ENCODE measurements at regions not wholly inside any gene's neighbourhood (a gene's known extent, or its start where the extent isn't known, plus 50 kb on each side); places are given as distances from the start of the nearest gene placed in this dataset.
"Not testable (repeated sequence)": the region's sequence is repeated elsewhere in the genome, so short reads cannot be mapped to it uniquely, and the experiment has no call there.

DNA sequence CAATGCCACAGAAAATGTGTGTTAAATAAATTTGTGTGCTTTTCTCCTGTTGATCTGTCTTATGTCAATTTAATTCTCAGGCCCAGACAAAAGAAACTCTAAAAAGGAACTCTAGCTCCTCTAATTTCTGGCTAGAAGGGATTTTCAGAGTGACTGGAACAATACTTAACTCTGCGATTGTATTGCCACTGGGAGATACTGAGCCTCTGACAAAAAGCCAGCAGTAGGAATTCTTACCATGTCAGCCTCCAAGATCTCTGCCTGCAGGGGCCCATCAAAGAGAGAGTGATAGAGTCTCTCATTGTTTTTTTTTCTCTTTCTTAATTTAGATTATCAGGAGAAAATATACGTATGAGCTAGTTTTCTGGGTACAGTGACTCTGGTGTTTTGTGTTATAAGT lies 1165.7 kb downstream of the BRINP3 start:
- no peak for DNase-seq (ENCODE audit: low read depth)

DNA sequence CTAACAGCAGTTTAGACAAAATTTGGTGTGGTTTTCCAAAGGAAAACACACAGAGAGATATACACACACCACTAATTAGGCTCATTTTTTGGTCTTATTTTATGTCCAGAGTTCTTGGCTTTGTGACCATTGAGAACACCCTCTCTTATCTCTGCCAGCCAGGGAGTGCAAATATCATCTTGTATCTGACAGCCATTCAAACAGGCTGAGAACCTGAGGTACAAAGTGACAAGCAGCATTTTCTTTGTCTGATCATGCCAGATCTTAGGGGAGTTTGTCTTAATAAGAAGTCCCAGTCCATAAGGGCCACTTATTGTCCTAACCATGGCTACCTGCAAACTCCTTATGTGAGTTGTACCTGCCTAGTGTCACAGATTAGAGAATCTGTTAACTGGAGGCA lies 1165.2 kb downstream of the BRINP3 start:
- no peak for DNase-seq (ENCODE audit: low read depth)

DNA sequence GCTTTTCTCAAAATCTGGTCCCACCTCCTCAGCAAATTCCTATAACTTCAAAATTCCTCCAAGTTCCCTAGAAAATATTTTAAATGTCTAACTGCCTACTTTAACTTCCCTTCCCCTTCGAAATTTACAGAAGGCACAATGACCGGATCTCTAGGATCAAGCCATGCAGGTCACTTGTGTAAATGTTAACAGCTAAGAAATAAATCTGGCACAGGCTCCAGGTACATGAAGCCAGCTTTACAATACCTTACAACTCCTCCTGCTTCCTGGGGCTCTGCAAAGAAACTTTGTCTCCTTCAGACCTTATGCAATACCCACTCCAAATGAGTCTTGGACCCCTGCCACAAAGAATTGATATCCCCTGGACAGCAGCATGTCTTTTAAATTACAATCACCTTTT lies 1164.2 kb downstream of the BRINP3 start:
- no peak for DNase-seq (ENCODE audit: low read depth)

DNA sequence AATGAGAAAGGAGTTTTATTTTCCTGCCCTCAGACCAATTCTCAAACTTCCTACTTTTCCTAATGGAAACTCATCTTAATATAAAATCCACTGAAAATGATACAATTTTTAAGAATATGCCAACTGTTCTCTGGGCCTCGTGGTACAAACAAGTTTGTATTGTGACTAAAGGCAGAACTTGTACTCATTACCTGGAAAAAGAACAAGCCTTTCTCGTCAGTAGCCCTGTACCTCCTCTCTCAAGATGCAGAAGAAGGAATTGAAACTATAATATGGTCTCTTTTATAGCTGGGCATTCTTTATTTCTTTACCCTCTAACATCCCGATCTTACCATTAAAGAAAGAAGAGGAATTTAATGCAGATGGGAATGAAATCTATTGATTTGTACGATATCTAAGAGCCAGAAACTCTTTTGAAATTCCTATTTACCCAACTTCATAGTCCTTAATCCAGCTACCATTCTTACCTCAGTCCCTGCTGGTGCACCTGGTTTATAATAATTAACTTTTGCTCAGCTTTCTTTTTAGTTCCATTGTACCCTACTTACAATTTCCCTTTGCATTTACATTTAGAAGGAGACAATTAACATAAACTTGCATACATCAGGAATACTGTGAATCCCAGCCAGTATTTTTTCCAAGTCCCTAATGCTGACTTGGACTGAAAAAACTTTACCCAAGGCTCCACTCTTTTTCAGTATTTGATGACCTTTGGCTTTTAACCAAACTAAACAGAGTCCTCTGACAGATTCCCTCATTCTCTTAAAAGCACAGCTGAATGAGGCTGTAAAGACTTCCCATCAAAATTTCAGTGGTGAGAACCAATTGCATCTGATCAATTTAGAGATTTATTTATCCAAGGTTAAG lies 1162.4 kb downstream of the BRINP3 start:
- no peak for DNase-seq (ENCODE audit: low read depth)

DNA sequence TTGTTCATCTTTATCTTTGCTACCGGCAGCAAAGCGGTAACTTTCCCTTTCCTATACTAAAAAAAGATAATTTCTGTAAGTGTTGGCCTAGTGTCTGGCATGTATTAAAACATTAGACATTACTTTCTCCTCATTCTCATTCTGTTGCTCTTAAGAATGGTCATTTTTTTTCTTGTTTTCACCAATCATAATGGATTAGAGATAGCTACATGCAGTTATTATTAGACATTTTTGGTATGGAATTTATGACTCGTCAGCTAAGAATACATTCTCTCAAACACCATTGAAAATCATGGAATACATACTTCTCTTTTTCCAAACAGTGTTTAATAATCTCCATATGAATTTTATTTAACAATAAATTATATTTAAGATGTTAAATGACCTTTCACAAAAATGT lies 1154.6 kb downstream of the BRINP3 start:
- no peak for DNase-seq (ENCODE audit: low read depth)

DNA sequence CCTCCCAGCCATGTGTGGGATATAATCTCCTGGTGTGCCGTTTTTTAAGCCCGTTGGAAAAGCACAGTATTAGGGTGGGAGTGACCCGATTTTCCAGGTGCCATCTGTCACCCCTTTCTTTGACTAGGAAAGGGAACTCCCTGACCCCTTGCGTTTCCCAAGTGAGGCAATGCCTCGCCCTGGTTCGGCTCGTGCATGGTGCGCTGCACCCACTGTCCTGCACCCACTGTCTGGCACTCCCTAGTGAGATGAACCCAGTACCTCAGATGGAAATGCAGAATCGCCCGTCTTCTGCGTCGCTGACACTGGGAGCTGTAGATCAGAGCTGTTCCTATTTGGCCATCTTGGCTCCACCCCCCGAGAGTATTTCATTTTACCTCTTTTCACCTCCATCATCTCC lies 1146.6 kb downstream of the BRINP3 start:
- DNase-seq (ENCODE audit: low read depth): not testable (repeated sequence)

DNA sequence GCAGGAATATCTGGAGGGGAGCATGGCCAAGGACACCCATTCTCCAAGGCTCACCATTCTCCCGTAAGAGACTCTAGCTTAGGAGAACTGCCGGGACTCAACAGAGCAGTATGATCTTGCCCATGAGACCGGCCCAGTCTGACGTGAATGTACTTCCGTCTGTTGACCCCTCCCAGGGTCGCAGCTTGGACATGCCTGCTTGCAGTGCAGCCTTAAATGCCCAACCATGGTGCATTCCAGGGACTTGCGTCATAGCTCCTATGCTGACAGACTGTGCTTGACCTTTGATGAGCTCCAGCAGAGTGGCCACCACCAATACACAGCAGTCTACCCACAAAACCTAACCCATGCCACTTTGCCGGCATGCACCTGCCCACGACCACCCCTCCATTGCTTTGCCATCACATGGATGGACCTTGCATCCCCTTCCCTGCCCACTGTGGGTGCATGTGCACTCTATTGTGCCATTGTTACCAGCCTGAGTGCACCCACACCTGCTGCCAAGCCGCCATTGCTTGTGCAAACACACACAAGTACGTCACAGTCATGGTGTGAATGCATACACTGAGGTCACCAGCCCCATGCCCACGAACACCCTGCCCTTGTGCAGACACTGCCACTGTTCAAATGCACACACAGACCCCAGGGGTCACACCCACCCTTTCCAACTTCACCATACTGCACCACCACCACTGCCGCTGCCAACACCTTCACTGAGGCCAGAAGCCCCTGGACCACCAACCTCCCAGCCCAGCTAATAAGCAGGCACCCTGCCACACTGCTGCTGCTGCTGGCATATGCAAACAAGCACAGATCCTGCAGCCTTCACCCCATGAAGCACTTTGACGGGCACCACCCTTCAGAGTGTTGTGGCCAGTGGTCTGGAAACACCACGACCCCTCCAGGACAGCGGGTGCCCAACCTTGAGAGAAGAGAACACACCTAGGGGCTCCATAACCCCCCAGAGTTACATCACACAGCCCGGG lies 1141.3 kb downstream of the BRINP3 start:
- no peak for DNase-seq (ENCODE audit: low read depth)

DNA sequence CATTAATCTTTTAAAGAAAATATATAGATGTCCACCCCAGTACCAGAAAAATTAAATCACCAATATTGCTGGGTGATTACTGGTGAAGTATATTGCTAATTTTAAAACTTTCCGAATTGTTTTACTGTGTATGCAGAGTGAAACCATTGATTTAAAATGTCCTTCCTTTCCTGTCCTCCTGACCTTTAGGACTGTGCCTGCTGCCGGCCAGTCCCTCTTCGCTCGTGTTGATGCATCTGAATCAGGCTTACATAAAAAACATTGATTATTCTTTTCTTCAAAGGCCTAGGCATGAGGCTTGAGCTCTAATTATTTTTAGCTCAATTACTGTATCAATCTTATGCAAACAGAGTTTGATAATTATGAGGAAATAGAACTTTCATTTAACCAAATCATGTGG lies 1128.1 kb downstream of the BRINP3 start:
- no peak for DNase-seq (ENCODE audit: low read depth)

DNA sequence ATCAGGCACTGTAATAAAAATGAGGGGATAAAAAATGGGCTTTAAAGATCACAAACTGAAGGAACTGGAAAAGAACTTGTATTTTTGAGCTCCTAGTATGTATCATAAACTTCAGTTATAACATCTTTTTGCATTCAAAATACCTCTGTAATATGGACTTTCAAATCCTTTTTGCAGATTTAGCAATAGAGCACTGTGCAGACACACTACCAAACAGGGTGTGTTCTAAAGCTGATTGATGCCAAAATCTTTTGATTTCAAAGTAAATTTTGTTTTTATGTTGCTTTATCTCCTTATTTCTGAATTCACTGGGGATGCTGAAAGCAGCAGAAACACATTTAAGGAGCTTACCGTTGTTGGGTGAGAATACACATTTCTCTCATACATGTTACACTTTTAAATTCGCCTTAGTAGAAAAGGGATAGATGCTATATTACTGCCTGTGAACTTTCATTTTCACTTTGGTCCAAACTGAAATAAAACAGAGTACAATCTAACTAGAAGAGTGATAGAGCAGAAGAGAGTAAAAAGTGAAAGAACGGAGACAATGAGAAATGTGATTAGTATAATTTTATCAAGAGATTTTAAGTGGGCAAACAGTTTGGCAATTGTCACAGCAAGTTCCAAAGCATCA lies 1126.6 kb downstream of the BRINP3 start:
- DNase-seq (ENCODE audit: low read depth): no peak

DNA sequence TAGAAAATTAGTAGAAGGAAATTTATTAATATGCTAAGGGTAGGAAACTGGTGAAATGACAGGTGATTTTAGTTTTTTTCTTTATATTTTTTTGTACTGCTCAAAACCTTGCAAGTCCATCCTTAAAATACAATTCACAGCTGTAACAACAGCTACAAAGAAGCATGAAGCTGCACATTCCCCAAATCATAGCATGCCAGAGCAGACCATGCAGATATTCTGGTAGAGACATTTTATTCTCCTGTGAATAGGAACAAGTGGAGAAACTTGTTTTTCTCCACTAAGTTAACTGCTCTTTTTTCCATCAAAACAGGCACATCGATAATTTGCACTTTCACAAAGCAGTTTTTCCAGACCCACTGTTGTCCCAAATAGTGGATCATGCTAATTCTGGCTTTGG lies 1125.7 kb downstream of the BRINP3 start:
- no peak for DNase-seq (ENCODE audit: low read depth)

DNA sequence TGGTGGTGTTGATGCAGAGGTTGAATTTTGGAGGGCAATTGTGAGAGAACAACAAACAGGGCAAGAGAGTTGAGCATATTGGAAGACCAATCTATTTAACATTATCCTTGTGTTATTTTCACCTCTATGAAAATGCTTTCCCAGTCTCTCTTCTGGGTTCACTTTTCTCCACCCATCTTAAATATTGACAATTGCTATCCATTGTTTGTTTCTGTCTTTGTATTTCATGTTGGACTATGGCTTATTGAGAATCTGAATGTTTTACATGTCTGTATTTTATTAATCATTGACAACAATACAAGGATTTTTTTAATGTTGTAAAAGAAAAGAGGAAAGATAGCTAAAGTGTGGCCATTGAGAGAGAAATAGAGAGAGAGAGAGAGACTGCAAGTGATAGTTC lies 1121.5 kb downstream of the BRINP3 start:
- no peak for DNase-seq (ENCODE audit: low read depth)

DNA sequence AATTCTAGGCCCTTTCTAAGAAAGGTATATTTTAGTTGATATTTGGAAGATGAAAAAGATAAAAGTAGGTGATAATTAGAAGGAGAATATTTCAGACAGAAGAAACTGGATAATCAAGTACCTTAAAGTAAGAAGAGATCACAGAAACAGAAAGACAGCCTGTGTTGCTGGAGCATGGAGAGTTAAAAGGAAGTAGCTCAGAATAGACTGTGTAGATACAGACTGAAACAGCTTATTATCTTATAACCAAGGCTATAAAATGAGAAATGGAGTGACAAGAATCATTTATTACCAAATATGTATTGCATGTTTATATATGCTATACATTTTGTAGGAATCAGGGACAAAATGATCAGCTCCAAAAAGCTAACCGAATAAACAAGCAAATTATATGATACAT lies 1120.3 kb downstream of the BRINP3 start:
- no peak for DNase-seq (ENCODE audit: low read depth)

DNA sequence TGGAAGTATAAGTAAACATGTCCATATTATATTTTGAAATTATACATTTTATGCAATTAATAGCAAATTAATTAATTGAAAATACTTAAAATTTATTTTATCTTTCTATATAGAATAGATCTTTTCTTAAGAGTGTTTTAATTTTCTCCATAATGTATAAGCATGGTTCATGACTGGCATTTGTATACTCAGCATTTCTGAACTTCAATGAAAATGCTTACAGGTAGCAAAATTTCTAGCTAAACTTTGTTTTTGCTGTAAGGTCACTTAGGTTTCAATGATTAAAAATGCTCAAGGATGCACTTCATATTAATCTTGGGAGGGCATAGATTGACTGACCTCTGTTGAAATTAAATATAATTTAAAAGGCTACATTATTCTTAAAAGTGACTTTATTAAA lies 1108.1 kb downstream of the BRINP3 start:
- no peak for DNase-seq (ENCODE audit: low read depth)

DNA sequence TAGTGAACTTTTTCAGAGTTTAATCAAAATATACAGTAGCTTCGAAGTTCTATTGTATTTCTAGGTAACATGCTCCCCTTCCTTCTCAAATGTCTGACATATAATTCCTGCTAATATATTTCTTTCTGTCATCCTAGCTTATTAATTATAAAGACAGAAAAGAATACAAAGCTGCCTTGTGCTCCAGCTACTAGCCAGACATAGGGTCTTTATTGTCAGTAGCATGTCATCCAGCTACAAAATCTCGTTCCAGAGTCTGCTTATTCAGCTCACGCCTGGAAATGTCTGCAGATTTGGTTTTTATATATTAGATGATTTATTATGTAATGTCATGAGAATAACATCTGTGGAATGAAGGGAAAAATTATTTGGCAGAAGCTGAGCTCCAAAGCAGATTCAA lies 1102.8 kb downstream of the BRINP3 start:
- no peak for DNase-seq (ENCODE audit: low read depth)

DNA sequence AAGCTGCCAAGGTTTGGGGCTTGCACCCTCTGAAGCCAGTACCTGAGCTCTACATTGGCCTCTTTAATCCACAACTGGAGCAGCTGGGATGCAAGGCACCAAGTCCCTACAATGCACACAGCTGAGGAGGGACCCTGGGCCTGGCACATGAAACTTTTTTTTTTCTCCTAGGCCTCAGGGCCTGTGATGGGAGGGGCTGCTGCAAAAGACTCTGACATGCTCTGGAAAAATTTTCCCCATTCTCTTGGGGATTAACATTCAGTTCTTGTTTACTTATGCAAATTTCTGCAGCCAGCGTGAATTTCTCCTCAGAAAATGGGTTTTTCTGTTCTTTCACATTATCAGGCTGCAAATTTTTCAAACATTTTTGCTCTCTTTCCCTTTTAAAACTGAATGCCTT lies 1072.2 kb downstream of the BRINP3 start:
- no peak for DNase-seq (ENCODE audit: low read depth)

DNA sequence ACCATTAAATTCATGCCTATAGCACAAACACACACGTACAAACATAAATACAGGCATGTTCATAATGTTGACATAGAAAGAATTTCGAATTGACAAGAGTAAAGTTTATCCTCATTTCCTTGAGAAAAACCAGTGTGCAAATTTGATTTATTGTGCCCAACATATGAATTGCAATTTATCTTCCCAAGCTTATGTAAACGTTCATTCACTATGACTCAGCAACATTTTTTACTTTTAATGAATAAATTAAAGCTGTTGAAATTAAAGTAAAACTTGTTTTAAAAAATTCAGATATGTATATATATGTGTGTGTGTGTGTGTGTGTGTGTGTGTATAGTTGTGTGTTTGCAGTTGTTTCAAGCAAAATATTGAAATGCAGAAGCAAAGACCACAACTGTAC lies 1067.9 kb downstream of the BRINP3 start:
- no peak for DNase-seq (ENCODE audit: low read depth)

DNA sequence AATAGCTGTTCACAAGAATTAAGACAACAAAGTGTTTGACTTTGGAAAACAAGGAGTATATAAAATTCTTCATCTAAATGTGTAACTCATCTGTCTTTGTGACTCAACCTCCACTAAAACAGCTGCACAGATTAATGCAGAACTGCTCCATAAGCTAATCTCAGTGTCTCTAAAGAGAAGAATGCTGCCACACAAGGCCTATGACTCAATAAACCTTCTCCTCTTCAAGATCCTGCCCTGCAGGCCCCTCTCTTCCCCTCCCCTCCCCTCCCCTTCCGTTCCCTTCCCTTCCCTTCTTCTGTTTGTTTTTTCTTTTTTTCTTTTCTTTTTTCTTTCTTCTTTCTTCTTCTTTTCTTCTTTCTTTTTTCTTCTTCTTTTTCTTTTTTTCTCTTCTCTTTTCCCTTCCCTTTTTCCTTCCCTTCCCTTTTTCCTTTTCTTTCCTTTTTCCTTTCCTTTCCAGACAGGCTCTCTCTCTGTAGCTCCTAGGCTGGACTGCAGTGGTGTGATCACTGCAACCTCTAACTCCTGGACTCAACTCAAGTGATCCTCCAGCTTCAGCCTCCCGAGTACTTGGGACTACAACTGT lies 1052.8 kb downstream of the BRINP3 start:
- DNase-seq (ENCODE audit: low read depth): no peak

DNA sequence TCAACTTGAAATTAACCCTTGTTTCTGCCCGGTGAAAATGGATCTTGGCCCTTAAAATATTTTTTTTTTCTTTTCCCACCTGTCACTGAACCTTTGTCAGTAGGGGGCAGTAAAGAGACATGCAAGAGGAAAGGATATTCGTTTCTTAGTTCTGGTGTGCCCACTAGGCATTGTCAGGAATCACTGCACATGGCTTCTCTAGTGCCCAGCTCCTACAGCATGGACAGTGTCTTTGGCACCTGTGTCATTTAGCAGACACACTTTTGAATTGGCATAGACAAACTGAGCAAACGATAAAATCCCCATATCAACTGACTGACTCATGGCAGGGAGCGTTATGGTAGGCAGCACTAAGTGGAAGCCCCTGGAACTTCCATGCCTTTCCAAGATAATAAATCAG lies 1048.1 kb downstream of the BRINP3 start:
- DNase-seq (ENCODE audit: low read depth): no peak

DNA sequence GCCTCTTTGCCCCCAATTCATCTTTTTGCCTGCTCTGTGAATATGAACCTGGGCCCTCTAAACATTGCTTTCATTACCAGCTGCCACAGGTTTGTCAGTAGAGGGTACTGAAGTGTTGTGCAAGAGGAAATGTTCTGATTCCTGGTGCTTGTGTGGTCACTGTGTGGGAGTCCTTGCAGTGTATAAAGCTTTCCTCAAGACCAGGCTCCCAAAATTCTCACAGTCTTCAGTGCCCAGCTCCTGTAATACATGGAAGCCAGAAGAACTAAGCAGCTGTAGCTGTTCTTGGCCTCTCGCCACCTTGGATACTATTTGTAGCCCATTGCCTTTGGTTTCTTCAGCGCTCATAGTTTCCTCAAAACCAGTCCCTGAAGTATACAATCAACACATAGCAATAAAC lies 1046.2 kb downstream of the BRINP3 start:
- no peak for DNase-seq (ENCODE audit: low read depth)

DNA sequence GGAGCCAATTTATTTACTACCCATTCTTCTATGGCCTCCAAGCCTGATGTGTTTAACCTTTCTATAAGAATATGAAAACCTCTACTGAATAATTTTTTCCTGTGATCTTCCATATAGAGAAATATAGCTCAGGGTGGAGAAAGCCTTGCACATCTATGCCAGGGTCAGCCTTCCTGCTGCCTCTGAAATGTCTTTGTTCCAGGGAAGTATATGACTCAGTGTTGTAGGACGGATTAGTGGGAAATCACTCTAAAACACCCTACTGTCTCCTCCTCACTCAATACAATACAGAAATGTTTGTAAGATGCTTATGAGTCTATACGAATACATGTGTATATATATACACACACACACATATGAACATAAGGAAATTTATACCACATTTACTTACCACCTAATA lies 1044.9 kb downstream of the BRINP3 start:
- no peak for DNase-seq (ENCODE audit: low read depth)

DNA sequence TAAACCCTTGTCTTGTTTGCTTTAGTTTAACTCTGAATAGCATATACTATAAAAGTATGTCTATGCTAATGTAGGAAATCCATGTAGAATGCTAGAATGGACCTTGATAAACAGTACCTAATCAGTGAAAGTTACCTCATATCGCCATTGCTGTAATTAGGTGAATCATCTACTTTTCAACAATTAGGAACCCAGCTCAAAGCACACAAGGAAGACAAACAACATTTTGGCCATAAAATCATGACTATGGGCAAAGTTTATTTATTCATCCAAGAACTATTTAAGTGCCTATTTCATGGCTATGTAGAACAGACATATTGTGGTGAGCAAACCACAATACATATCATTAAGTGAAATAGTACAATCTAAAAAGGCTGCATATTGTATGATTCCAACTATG lies 1043.2 kb downstream of the BRINP3 start:
- DNase-seq (ENCODE audit: low read depth): no peak

DNA sequence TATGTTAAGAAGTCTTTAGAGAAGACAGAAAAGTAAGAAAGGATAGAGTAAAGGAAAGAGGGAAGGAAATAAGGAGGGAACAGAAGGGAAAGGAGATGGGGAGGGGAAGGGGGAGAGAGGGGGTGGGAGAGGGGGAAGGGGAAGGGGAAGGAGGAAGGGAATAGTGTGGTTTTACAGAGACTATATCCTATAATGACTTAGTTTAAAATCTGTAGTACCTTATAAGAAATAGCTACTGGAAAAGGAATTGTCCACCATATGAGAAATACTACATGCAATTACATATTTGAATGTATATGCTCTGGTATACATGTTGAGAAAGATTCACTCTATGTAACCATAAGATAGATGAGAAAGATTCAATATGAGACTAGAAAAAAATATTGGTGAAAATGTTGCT lies 1042.3 kb downstream of the BRINP3 start:
- no peak for DNase-seq (ENCODE audit: low read depth)
